ENCODE measurements at regions not wholly inside any gene's neighbourhood (a gene's known extent, or its start where the extent isn't known, plus 50 kb on each side); places are given as distances from the start of the nearest gene placed in this dataset.
"Not testable (repeated sequence)": the region's sequence is repeated elsewhere in the genome, so short reads cannot be mapped to it uniquely, and the experiment has no call there.

DNA sequence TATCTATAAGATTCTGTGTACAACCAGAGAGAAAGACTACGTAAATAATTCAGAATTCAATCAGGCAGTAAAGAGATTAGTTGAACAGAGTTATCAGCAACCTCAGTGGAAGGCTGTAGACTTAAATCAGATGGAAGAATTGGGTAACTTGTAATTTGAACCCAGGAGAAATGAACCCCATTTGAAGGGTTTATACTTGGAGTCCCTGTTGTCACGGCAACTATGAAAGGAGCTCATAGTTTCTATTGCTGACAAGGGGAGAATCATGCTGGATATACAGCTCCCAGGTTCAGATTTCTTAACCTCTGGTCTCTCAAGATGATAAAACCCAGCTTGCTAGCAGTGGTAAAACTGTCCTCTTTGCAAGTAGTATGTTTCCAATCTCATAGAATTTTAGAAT, 54.4 kb upstream of the BMP4 start:
- no peak for DNase-seq

DNA sequence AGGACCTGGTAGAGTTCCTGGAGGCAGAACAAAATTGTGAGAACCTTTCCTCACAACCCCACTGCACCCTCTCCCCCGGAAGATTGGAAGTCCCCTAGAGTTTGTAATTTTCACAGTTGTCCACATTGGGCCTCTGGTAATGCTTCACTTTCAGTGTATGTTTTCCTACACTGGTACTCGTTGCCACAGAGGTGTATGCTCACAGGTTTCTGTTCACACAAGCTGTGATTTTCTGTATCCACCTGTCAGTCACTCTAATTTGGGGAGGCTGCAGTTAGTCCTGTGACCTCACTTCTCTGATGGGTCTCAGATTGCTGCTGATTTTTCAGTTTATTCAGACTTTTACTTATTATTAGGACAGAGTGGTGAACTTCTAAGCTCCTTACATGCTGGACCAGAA, 66.4 kb upstream of the BMP4 start:
- no peak for DNase-seq

DNA sequence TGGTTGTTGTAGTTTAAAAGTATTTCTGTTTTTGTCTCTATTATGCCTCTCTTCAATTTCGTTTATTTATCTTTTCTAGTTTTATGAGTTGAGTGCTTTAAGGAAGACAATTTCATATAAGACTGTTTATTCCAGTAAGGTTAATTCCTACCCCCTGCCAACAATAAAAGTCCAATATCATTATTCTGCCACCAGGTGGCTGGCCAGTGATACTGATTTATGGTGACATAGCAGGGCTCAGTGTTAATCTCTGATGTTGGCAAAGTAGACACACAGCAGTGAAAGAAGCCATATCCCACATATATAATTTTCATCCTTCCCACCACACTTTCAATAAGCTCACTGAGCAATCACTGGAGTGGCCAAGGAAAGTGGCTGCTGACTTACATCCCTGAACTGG, 69.0 kb upstream of the BMP4 start:
- no peak for DNase-seq

GRCh38 chr14:54026671-54027070, 70.0 kb upstream of the BMP4 start:
- no peak for DNase-seq

- not testable (repeated sequence) for DNase-seq
Observed at GRCh38 chr14:54030996-54031395, 74.4 kb upstream of the BMP4 start.

DNA sequence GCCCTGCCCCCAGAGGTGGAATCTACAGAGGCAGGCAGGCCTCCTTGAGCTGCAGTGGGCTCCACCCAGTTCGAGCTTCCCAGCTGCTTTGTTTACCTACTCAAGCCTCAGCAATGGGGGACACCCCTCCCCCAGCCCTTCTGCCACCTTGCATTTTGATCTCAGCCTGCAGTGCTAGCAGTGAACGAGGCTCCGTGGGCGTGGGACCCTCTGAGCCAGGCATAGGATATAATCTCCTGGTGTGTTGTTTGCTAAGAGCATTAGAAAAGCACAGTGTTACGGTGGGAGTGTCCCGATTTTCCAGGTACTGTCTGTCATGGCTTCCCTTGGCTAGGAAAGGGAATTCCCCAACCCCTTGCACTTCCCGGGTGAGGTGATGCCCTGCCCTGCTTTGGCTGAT, 76.7 kb upstream of the BMP4 start:
- DNase-seq: not testable (repeated sequence)

GRCh38 chr14:54038724-54039123, 82.1 kb upstream of the BMP4 start:
- DNase-seq: no peak

DNA sequence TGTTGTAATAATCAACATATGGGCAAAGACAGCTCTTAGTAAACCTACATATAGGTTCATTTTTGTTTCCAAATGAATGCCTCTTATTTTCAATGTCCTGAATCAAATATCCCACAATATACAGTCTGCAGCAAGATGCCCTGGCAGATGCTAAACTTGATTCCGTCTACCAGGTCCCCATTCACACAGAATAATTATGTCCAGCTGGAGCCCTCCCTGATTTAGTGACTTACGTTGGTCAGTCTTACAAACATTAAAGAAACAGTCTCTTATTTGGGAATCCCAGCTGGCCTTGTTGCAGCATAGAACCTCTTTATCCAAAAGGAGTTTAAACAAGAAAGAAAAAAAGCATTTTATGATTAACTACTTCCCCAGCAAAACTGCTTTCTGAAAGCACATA, 82.7 kb upstream of the BMP4 start:
- DNase-seq: no peak

DNA sequence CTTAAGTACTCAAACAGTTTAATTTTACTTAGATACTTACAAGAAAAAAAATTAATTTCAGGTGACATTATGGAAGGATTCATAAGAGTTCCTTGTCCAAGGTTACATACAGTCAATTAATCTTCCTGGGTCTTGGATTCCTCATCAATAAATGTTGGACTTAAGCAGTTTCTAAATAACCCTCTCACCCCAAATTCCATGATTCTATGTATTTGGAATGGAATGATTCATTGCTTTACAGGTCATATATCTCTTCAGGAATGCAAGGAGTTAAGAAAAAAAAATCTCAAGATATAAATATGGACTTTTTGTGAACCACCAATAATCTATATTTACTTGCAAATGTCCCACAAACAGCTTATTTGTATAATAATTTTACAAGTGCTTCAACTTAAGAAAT, 84.2 kb upstream of the BMP4 start:
- no peak for DNase-seq

- no peak for DNase-seq
Observed at GRCh38 chr14:54046250-54046649, 89.6 kb upstream of the BMP4 start.

- no peak for DNase-seq
Observed at GRCh38 chr14:54047645-54048308, 91.2 kb upstream of the BMP4 start.

- no peak for DNase-seq
Observed at GRCh38 chr14:54048311-54048710, 91.7 kb upstream of the BMP4 start.

GRCh38 chr14:54048736-54049135, 92.1 kb upstream of the BMP4 start:
- DNase-seq: no peak

DNA sequence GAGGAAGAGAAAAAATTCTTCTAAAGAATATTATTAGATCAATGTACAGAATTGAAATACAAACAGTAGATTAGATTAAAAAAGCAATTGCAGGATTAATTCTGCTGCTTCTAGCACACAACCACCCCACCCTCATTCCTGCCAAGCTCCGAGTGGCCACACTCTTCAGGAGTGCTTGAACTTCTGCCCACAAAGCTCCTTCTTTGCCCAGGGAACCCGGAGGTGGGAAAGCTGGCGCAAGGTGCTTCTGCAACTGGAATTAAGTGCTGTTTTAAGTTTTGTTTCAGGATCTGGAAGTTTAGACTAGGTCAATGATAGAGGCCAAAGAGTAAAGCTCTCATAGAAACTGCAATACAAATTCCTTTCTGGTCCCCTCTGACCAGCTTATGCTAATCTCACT, 94.1 kb upstream of the BMP4 start:
- no peak for DNase-seq

DNA sequence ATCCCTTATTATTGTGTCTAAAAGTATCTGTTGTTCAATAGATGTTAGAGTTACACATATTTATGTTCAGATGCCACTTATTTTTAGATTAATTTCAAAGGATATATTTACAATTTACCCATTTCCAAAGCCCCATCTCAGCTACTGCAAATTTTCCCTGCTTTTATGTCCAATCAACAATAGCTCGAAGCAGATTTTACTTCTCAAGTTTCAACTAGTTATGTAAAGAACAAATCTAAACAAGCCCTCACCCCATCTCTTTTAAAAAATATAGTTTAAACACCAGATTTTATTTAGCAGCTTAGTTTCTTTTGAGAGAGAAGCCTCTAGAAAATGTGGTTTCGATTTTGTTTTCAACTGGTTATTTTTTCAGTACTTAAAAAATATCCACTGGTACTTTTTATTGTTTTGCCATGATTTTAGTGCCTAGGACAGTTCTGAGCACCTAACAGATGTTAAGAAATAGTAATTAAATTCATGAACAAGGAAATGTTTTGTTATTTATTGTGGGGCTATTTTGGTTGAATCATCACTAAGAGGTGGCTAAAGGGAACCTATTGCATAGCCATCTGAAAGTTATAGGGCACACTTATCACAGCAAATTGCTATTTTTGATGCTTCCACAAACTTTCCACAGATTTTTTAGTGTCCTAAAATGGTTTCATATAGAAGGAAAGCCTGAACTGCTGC, 96.2 kb upstream of the BMP4 start:
- DNase-seq: no peak

GRCh38 chr14:54053386-54053745, 96.7 kb upstream of the BMP4 start:
- DNase-seq: no peak

- no peak for DNase-seq
Observed at GRCh38 chr14:54058505-54058904, 101.9 kb upstream of the BMP4 start.

GRCh38 chr14:54083549-54084239, 127.1 kb upstream of the BMP4 start:
- DNase-seq: no peak

GRCh38 chr14:54085232-54085761, 128.7 kb upstream of the BMP4 start:
- DNase-seq: no peak

GRCh38 chr14:54085841-54086240, 129.2 kb upstream of the BMP4 start:
- no peak for DNase-seq

- no peak for DNase-seq
Observed at GRCh38 chr14:54086767-54087166, 130.1 kb upstream of the BMP4 start.

GRCh38 chr14:54087376-54087775, 130.8 kb upstream of the BMP4 start:
- DNase-seq: no peak

- DNase-seq: no peak
Observed at GRCh38 chr14:54088271-54088670, 131.6 kb upstream of the BMP4 start.

DNA sequence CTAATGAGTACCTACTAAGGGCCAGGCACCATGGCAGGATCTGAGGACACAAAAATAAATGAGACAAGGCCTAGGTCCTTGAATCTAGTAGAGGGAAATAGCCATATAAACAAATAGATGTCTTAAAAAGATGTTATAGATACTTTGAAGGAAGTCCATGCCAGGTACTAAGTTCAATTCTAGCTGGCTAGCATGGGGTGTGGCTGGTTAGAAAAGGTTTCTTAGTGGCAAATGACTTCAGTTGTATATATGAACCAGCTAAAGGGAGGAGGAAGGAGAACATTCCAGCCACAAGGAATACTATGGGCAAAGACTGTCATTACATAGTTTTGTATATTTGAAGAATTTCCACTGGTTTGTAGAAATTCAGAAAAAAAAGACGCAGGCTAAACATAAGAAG, 133.6 kb upstream of the BMP4 start:
- DNase-seq: no peak
